GM21526 (cell line): ENCODE measurements at regions not wholly inside any gene's neighbourhood (a gene's known extent, or its start where the extent isn't known, plus 50 kb on each side); places are given as distances from the start of the nearest gene placed in this dataset.
"Not testable (repeated sequence)": the region's sequence is repeated elsewhere in the genome, so short reads cannot be mapped to it uniquely, and the experiment has no call there.

Experiments
- ATAC-seq: cut with Tn5 transposase; IDR thresholded peaks from one replicate; pipeline ENCODE4 v1.9.1; 2021; ENCODE audit warnings: moderate library complexity; ENCODE audit not compliant: unreplicated experiment, low FRiP score

DNA sequence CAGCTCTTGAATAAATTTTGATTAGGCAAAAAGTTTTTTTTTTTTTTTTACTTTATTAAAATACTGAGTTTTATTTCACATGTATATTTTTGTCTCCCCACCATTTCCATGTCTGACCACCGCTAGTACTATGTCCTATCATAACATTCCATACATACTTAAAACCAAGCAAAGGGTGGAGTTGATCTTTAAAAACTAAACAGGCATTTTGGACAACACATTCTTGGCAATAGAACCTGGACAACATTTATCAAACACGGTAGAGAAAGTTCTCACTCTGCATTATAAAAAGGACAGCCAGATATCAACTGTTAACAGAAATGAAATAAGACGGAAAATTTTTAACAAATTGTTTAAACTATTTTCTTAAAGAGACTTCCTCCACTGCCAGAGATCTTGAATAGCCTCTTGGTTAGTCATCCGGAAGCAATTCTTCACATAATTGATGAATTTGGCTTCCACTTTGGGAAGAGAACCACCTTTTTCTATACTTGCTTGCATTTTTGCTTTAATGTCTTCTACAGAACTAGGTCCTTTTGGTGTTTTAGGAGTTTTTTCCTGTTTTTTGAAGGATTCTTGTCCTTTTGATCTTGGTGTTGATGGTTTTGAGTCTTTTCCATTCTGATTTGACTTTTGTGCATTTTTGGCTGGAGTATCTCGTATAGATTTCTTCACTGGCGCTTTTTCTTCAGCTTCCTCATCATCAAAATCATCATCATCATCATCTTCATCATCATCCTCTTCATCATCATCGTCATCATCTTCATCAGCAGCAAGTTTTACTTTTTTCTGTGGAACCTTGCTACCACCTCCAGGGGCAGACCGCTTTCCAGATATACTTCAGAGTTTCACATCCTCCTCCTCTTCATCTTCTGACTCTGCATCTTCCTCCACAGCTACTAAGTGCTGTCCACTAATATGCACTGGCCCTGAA is 58.7 kb downstream of the POU5F2 start:
- ATAC-seq, result not testable (repeated sequence)

DNA sequence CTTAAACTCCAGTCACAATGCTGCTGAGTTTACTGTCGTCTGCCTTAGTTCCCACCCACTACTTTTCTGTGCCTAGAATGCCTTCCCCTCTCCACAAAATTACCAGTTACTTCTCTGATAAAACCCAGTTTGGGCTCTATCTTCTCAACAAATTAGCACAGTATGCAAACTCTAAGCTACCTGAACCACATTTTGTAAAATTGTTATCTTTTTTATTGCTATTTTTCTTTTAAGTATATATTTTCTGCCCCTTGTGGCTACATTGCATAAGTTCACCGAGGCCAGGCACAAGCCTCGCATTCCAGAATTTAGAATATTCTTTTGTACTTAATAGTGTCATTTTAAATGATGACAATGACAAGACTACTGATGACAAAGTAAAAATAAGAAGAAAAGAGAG is 60.0 kb downstream of the POU5F2 start:
- no peak for ATAC-seq

DNA sequence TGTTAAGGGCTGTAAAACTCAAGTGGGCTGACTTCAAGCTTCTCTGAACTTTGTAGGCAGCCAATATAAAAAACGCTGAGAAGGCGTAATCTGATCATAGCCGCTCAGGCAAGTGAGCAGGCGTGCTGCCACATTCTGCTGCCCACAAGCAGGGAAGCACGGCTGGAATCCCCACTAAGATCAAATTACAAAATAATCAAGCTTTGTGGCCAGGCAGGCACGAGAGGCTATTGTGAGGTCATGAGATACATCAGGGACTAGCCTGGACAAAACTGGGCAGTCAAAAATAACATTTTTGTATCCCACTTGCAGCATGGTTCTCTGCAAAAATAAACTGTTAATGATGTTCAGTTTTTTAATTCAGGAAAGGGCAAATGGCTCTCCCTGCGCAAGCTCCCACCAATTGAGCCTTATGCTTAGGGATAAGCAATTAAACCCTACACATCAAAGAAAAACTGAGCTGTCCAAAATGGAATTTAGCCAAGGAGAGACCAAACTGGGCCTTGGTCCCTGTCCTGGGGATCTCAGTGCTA is 64.0 kb downstream of the POU5F2 start:
- no peak for ATAC-seq

DNA sequence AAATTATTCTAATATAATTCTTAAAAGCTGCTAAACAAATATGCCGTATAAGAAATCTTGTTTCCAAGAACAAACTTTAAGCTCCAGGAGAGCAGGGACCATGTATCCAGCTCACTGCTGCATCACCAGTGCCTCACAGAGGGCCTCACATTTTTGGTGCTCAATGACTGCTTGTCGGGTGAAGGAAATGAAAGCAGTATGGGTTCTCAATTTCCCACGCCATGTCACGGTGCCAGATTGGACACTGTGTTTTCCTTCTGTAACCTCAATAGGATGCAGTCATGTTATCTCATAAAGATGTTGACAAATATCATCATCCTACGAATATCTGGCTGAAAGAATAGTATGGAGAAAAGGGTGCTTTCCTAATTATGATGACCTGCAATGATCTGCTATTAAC is 64.7 kb downstream of the POU5F2 start:
- no peak for ATAC-seq

DNA sequence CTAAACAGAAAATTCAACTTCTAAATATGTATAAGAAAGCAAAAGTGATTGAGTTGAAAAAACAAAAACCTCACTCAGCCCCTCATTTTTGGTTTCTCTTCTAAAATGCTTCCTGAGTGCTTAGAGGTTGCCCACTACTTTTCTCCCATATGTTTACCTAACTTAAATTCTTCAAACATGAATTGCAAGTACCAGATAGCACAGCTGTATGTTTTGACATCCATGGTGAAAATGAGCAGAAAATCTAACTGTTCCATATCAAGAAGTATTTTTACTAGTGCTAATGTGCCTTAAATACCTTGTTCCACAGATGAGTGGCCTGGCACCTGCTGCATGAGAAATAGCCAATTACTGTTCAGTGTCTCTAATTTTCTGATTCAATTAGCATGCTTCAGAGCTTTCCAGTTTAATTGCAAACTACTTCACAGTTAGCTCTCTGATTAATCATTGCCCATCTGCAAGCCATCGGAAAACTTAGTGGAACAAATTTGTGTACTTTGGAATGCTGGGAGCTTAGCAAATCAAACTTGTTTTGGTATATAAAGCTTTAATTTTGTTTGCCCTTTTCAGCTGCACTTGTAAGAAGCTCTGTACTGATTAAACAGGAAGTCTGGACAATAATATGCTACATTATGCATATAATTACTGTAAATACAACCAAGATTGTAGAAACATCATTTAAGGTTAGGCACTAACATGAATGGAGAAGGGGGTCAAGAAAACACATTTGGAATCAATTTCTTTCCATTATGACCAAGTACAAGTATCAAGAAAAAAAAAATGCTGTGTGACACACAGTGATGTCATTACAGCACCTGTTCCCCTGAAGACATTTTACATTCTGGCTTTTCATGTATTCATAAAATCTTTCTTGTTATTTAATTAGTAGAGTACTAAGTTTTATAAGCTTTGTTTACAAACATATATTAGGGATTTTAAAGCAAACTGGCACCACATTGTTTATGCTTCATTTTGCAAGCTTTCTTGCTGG is 65.6 kb downstream of the POU5F2 start:
- peak; percentile 57 for ATAC-seq

DNA sequence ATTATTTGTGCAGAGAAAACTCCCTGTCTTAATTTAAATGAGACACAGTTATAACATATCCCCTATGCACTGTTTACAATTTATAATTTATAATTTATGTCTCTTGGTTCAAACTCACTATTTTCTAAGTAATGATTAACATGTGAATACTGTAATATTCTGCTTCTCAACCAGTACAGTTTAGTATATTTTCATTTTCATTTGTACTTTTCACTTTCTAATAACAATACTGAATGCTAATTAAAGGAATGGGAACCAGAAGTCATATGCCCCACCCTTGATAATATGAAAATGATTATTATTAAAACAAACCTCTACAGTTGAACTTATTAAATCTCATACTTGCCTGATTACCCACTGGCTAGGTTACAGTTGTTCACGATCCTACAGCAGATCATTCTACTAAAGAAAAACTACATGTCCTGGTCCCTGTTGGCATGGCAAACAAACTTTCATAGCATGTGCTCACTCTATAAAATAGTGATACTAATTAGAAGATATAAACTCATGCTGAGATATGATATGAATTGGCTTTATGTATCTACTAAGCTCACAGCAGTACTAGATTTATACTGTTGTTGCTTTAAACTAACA is 66.4 kb downstream of the POU5F2 start:
- peak; percentile 69 for ATAC-seq

DNA sequence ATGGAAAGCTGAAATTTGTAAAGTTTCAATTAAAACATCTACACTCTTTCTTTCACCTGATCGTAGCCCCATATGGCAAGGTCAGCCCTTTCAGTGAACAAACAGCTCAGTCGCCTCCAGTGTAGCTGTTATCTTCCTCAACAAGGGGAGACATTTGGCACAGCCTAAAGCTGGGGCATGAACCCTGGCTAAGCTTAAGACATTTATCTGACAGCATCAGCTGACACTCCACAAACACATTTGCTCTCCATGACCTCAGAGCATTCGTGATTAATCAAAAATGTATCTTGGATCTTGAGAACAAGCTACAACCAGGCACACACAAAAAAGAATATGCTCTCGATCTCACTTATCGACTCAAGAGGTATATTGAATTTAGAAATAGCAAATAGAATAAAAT is 67.3 kb downstream of the POU5F2 start:
- ATAC-seq, result no peak

DNA sequence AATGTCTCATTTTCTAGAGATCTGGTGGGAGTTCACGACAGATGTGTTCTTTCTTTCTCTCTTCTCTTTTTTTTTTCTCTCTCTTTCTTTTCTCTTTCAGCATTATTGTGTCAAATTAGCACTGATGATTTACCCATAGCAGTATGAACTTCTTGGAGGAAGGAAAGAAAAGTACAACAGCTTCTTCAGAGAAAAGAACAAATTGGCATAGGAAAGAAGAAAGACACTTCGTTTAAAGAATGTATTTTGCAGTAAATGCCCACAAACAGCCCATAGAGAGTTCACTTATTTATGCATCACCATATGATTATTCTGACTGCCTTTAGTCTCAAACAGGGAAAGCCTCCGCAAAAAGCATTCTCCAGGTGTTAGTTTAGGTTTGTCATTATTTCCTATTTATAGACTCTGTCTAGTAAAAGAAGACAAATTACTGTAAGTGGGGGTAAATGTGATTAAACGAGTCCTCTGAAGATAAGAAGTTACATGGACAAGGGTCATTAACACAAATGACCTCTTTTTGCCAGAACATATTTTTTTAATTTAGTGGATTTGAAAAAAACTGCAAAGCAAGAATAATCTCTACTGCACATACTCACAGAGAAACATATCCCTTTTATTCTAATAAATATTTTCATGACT is 68.0 kb downstream of the POU5F2 start:
- ATAC-seq, result no peak

DNA sequence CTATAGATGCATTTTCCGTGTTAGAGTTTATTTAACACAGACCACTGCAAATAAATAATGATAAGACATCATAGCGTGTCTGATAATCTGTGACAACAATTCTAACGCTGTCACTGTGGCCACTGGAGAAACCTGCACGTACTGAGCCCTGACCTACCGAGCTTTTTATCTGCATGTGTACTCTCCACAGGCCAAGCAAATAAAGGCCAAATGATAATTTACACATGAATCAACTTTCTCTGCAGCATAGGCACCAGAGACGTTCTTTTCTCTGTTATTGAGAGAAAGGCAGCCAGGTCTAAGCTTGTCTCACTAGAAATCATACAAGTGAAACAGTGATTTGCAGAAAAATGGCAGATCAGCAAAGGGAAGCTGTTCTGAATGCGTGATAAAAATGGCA is 75.8 kb downstream of the POU5F2 start:
- no peak for ATAC-seq

DNA sequence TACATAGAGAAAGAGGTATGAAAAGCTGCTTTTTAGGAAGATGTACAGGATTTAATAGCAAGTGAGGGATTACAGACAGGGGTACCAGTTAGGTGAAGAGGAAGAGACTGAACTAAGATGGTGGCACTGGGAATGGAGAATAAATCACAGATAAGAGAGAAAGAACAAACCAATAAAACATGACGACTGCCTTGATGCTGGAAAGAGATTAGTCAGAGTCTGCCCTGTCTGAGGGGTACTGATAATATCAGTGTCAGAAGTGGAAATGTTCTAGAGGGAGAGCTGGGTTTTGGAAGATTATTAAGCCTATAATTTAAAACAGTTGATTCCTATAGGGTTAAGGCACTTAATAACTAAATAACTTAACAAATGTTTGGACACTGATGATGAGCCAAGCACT is 77.7 kb downstream of the NR2F1 start:
- no peak for ATAC-seq

DNA sequence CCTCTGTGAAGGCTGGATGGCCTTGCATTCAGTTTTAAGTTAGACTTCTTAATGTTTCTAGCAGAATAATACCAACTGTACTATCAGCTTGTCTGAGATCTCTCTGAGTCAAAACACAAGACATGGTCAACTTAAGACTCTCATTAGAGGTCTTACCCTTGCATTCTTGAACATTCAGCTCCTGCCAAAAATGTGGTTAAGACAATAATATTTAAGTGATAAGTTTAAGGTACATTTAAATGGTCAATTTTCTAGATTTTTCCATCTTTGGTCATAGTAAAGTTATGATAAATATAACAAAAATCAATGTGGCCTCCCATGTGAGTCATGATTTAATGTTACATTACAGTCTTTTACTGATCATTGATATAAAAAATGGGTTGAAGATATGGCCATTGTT is 75.0 kb downstream of the NR2F1 start:
- ATAC-seq, result no peak

DNA sequence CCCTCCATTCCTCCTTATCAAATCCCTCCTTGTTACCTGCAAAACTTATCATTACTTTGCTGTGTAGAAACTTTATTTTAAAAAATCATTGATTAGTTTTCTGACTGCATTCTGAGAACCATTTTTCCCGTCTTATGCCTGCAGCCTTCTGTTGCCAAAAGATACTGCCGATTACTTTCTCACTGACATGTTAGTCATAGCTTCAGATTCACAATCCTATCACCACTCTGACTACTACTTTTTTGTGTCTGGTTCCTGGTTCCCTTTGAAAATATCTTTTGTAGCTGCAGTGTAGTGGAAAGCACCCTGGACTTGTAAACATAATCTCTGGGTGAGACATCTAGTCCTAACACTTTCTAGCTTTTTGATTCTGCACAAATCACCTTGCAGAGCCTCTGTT is 71.7 kb downstream of the NR2F1 start:
- no peak for ATAC-seq

DNA sequence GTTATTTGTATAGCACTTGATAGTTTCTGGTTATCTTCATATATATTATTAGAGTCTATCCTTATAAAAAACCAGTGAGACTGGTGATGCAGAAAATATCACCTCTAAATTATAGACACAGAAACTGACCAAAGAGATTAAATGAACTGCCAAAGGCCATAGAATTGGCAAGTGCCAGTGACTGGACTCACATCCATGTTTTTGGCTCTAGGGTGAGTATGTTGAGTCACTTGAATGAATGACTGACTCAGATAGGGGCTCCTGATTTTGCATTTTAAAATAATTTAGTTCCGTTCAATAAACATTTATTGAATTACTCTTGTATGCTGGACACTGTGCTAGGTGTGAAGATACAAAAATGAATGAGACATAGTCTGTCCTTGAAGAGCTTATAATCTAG is 70.7 kb downstream of the NR2F1 start:
- no peak for ATAC-seq

DNA sequence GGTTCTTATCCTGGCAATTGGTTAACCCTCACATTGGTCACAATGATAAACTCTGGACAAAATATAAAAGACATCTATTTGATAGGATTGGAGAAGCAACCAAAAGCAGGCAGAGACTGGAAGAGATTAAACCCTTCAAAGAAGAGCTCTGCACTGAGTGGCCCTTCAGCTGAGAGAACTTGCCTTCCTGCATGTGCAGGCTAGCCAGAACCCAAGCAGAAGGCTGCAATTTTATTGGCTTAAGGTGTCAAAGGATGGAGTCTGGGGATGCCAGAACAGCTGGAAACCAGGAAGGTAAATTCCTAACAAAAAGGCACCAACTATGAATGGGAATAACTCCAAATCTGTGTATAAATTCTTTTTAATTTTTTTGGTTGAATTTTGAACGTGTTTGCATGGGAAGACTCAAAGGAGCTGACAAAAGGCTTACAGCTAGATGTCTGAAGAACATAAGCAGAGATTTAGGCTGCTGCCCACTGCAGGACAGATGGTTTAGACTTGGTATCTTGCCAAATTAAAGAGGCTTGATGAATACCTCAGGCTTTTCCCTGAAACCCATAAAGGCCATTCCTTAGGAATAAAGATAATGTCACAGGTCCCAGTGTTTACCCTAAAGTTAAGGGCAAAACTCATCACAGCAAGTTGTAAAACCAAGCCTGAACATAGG is 66.3 kb downstream of the NR2F1 start:
- ATAC-seq, result no peak

DNA sequence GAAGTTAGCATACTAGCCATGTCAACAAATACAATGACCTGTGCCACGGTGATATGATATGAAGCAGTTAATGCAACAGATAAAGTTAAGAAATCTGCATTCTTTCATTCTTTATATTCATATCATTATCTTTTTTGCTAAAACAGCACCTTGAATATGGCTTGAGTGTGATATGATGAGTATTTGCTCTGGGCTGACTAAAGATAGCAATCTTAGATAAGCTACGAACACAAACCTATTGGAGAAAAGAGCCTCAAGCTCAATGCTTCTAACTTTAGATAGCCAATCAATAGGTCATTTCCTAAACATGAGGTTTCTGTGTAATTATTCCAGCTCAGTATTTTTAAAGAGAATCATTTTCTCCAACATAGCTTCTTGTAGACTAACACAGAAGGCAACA is 61.7 kb downstream of the NR2F1 start:
- no peak for ATAC-seq
